GM23338 (cell line): ENCODE measurements at regions not wholly inside any gene's neighbourhood (a gene's known extent, or its start where the extent isn't known, plus 50 kb on each side); places are given as distances from the start of the nearest gene placed in this dataset.

Experiments
- CREB1 ChIP-seq: fragments of 250-450 bp; sonication (Bioruptor Pico); IDR thresholded peaks from 2 replicates; pipeline ENCODE4 v1.5.0; 2020; ENCODE audit warnings: low read depth, mild to moderate bottlenecking, moderate library complexity
- CTCF ChIP-seq, 2 experiments: fragments of 200-600 bp in 1 of 2; sonication (generic) in 1 of 2; conservative IDR thresholded peaks; 2 replicates each; pipeline versions ENCODE4 v1.5.1 to v1.6.1; 2016 to 2017; ENCODE audit warnings: antibody characterized with exemption in 2 of 2, low read depth in 2 of 2, mild to moderate bottlenecking in 2 of 2, moderate library complexity in 1 of 2
- EZH2 ChIP-seq: fragments of 200-600 bp; sonication (generic); IDR thresholded peaks from one replicate; pipeline ENCODE4 v1.8.0; 2017; ENCODE audit warnings: antibody characterized with exemption, mild to moderate bottlenecking, low read depth; ENCODE audit not compliant: unreplicated experiment
- POLR2AphosphoS5 ChIP-seq: IDR thresholded peaks from 2 replicates; pipeline ENCODE4 v1.6.1; 2016; ENCODE audit warnings: antibody characterized with exemption, low read depth
- STAT1 ChIP-seq: IDR thresholded peaks from one replicate; pipeline ENCODE4 v1.6.1; 2016; ENCODE audit warnings: antibody characterized with exemption; ENCODE audit not compliant: unreplicated experiment

DNA sequence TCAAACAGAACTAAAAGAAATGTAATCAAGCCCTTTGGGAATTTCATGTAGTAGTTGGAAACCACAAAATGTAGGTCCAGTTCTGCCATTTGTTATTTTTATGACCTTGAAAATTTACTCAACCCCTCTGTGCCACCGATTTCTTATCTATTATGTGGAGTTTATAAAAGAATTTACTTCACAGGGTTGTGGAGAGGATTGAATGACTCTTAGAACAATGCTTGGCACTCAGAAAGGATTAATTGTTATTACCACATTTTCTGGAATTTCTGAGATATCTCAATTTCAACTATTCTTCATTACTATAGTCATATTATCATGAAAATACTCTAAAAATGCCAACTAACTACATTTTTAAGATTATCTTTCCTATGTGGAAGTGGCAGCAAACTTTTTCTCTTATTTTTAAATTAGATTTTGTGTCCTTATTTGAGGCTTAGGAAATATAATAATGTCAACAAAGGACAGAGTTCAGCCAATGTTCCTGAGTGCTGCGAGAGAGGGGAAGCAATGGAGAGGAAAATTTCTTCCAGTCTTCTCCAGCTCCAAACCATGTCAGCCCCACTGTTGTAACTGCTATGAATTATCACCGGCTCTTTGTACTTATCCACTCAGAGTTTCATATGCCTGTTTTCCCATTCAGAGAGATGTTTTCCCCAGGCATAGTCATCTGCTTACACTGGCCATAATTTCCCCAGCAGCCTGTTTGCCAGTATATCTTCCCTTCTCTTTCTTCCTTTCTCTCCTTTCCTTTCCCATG lies 525.6 kb downstream of the SPATA31D1 start:
- TF ChIP-seq EZH2 (no peak), CTCF (conservative IDR thresholded peaks at IDR 0.05; ENCODE audit: low read depth in 2 of 2) (no peak), STAT1 (no peak), CREB1 (CRISPR knock-in tag) (no peak), POLR2AphosphoS5 (no peak)
